ENCODE measurements at regions not wholly inside any gene's neighbourhood (a gene's known extent, or its start where the extent isn't known, plus 50 kb on each side); places are given as distances from the start of the nearest gene placed in this dataset.

- no peak overlapping the region for H3K4me2 ChIP-seq (ENCODE audit: low read length)
- no peaks in the 10 kb centered on the region for H3K36me3 ChIP-seq (ENCODE audit: control insufficient read depth, insufficient read depth, low read length)
- H3K27ac ChIP-seq = no peak overlapping the region
- no peak overlapping the region for H2AFZ ChIP-seq
- no peak overlapping the region for H3K4me3 ChIP-seq (ENCODE audit: low read depth, low read length)
- H3K79me2 ChIP-seq = no peaks in the 10 kb centered on the region
- H3K4me1 ChIP-seq = no peaks in the 10 kb centered on the region
- no peak for TF ChIP-seq CTCF (IDR thresholded peaks at IDR 0.05)
- no peak overlapping the region for H3K9ac ChIP-seq
- no peaks in the 10 kb centered on the region for H3K9me3 ChIP-seq (ENCODE audit: control insufficient read depth, low read length)
- no peaks in the 10 kb centered on the region for H3K27me3 ChIP-seq (ENCODE audit: control insufficient read depth, insufficient read depth, low read length)
Measured at GRCh38 chr5:135709208-135709575, 125.3 kb upstream of the SLC25A48 start.

- Histone ChIP-seq H3K27ac (no peak overlapping the region), H3K79me2 (no peaks in the 10 kb centered on the region), H3K27me3 (ENCODE audit: control insufficient read depth, insufficient read depth, low read length) (no peaks in the 10 kb centered on the region), H3K9me3 (ENCODE audit: control insufficient read depth, low read length) (no peaks in the 10 kb centered on the region), H3K4me3 (ENCODE audit: low read depth, low read length) (no peak overlapping the region), H3K9ac (no peak overlapping the region), H2AFZ (no peak overlapping the region), H3K4me2 (ENCODE audit: low read length) (no peak overlapping the region), H3K36me3 (ENCODE audit: control insufficient read depth, insufficient read depth, low read length) (no peaks in the 10 kb centered on the region), H3K4me1 (no peaks in the 10 kb centered on the region)
- TF ChIP-seq CTCF (IDR thresholded peaks at IDR 0.05) = no peak
Measured at GRCh38 chr5:135708481-135709207, 125.8 kb upstream of the SLC25A48 start.

GRCh38 chr5:135707302-135707701 lies 127.2 kb upstream of the SLC25A48 start:
- Histone ChIP-seq H3K9ac (no peak overlapping the region), H2AFZ (no peak overlapping the region), H3K9me3 (ENCODE audit: control insufficient read depth, low read length) (no peaks in the 10 kb centered on the region), H3K4me3 (ENCODE audit: low read depth, low read length) (no peak overlapping the region), H3K27me3 (ENCODE audit: control insufficient read depth, insufficient read depth, low read length) (no peaks in the 10 kb centered on the region), H3K27ac (no peak overlapping the region), H3K36me3 (ENCODE audit: control insufficient read depth, insufficient read depth, low read length) (no peaks in the 10 kb centered on the region), H3K4me2 (ENCODE audit: low read length) (no peak overlapping the region), H3K79me2 (no peaks in the 10 kb centered on the region), H3K4me1 (no peaks in the 10 kb centered on the region)
- no peak for TF ChIP-seq CTCF (IDR thresholded peaks at IDR 0.05)

GRCh38 chr5:135706893-135707292 lies 127.6 kb upstream of the SLC25A48 start:
- H3K79me2 ChIP-seq = no peaks in the 10 kb centered on the region
- H3K36me3 ChIP-seq (ENCODE audit: control insufficient read depth, insufficient read depth, low read length) = no peaks in the 10 kb centered on the region
- H3K4me2 ChIP-seq (ENCODE audit: low read length) = no peak overlapping the region
- no peak overlapping the region for H3K4me3 ChIP-seq (ENCODE audit: low read depth, low read length)
- no peaks in the 10 kb centered on the region for H3K9me3 ChIP-seq (ENCODE audit: control insufficient read depth, low read length)
- no peak for TF ChIP-seq CTCF (IDR thresholded peaks at IDR 0.05)
- no peaks in the 10 kb centered on the region for H3K4me1 ChIP-seq
- no peaks in the 10 kb centered on the region for H3K27me3 ChIP-seq (ENCODE audit: control insufficient read depth, insufficient read depth, low read length)
- H3K27ac ChIP-seq = no peak overlapping the region
- H2AFZ ChIP-seq = no peak overlapping the region
- H3K9ac ChIP-seq = no peak overlapping the region

GRCh38 chr5:135706474-135706873 lies 127.7 kb upstream of the CXCL14 start:
- no peaks in the 10 kb centered on the region for H3K36me3 ChIP-seq (ENCODE audit: control insufficient read depth, insufficient read depth, low read length)
- no peaks in the 10 kb centered on the region for H3K79me2 ChIP-seq
- no peaks in the 10 kb centered on the region for H3K4me1 ChIP-seq
- TF ChIP-seq CTCF (IDR thresholded peaks at IDR 0.05) = no peak
- H3K27ac ChIP-seq = no peak overlapping the region
- H3K4me3 ChIP-seq (ENCODE audit: low read depth, low read length) = no peak overlapping the region
- H2AFZ ChIP-seq = no peak overlapping the region
- no peaks in the 10 kb centered on the region for H3K27me3 ChIP-seq (ENCODE audit: control insufficient read depth, insufficient read depth, low read length)
- no peak overlapping the region for H3K9ac ChIP-seq
- no peaks in the 10 kb centered on the region for H3K9me3 ChIP-seq (ENCODE audit: control insufficient read depth, low read length)
- H3K4me2 ChIP-seq (ENCODE audit: low read length) = no peak overlapping the region

All from parathyroid adenoma (tissue), 2 donors.